ENCODE measurements at regions not wholly inside any gene's neighbourhood (a gene's known extent, or its start where the extent isn't known, plus 50 kb on each side); places are given as distances from the start of the nearest gene placed in this dataset.

DNA sequence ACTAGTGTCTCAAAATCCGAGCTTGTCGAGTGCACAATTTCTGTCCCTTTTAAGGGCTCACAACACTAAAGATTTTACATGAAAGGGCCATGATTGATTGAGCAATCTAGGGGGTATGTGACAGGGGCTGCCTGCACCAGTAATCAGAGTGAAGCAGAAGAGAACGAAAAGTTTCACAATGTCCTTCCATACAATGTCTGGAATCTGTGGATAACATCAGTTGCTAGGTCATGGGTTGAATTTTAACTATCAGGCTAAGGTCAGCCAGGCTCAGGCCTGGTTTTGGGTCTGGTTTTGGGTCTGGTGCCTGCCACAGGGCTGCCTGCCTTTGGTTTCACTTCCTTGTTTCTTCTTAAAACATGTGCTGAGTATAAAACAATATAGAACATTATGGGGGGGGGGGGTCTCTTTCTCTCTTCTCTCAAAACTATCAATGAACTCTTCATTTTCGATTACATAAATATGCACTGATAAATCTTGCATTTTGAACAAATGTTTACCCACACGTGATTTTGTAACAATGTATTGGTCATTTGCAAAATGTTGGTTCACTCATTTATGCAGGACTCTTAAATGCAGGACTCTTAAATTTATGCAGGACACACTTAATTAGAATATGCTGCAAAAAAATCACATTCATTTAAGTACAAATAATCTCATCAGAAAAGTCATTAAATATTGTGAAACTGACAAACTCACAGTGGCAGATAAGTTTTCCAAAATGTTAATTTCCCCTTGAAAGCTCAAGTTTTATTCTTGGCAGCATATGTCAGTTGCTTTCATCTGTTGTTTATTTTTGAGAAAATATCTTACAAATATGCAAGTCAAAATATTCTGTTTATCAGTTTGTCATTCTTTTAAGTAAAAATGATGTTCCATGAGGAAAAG is 290.5 kb upstream of the KYNU start:
- TF ChIP-seq, protein P1, sequence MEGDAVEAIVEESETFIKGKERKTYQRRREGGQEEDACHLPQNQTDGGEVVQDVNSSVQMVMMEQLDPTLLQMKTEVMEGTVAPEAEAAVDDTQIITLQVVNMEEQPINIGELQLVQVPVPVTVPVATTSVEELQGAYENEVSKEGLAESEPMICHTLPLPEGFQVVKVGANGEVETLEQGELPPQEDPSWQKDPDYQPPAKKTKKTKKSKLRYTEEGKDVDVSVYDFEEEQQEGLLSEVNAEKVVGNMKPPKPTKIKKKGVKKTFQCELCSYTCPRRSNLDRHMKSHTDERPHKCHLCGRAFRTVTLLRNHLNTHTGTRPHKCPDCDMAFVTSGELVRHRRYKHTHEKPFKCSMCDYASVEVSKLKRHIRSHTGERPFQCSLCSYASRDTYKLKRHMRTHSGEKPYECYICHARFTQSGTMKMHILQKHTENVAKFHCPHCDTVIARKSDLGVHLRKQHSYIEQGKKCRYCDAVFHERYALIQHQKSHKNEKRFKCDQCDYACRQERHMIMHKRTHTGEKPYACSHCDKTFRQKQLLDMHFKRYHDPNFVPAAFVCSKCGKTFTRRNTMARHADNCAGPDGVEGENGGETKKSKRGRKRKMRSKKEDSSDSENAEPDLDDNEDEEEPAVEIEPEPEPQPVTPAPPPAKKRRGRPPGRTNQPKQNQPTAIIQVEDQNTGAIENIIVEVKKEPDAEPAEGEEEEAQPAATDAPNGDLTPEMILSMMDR (IDR thresholded peaks at IDR 0.05): no peak
- no peak for TF ChIP-seq EP300 (IDR thresholded peaks at IDR 0.05)
- TF ChIP-seq POLR2A (IDR thresholded peaks at IDR 0.05): no peak
